Activated T-helper 2 cell treated with anti-CD3 and anti-CD28 coated beads, Interferon-gamma antibody, Interleukin-2, Interleukin-4, amounts not matched to agents 10 μg/mL and 5 μg/mL and 100 μg/mL, durations not matched to agents 14 hours and 24 hours and 36 hours (primary cell): ENCODE measurements at regions not wholly inside any gene's neighbourhood (a gene's known extent, or its start where the extent isn't known, plus 50 kb on each side); places are given as distances from the start of the nearest gene placed in this dataset.
"Not testable (repeated sequence)": the region's sequence is repeated elsewhere in the genome, so short reads cannot be mapped to it uniquely, and the experiment has no call there.

ENCODE experiments used
- DNase-seq: peaks from one replicate; pipeline ENCODE4 v3.0.0; 2021; ENCODE audit warnings: low spot score
- H3K27ac Mint-ChIP-seq: one replicate; pipeline ENCODE4 v1.8.0; 2021; ENCODE audit warnings: mixed read lengths
- H3K27me3 Mint-ChIP-seq: one replicate; pipeline ENCODE4 v1.8.0; 2021; ENCODE audit warnings: low read depth, mixed read lengths
- H3K36me3 Mint-ChIP-seq: one replicate; pipeline ENCODE4 v1.8.0; 2021; ENCODE audit warnings: low read depth, mixed read lengths
- H3K4me1 Mint-ChIP-seq: one replicate; pipeline ENCODE4 v1.8.0; 2021; ENCODE audit warnings: low read depth, mixed read lengths
- H3K4me3 Mint-ChIP-seq: one replicate; pipeline ENCODE4 v1.8.0; 2021; ENCODE audit warnings: low read depth, mild to moderate bottlenecking, moderate library complexity, mixed read lengths
- H3K9me3 Mint-ChIP-seq: one replicate; pipeline ENCODE4 v1.8.0; 2021; ENCODE audit warnings: mixed read lengths
- intact Hi-C: fragments of 100-400 bp; cut with micrococcal nuclease; formaldehyde crosslinking; loops from one replicate; pipeline ENCODE4 v1.15.1; 2023

DNA sequence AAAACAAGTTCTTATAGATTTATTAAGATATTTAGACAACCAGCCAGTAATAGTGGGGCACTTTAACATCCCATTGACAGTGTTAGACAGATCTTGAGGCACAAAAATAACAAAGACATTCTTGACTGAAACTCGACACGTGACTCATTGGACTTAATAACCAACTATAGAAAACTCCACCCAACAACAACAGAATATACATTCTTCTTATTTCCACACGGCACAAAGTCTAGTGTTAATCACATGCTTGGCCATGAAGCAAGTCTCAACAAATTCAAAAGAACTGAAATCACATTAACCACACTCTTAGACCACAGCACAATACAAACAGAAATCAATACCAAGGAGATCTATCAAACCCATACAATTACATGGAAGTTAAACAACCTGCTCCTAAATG lies 138.1 kb downstream of the ARL5B start:
- H3K9me3 Mint-ChIP-seq, result peaks cover 8% of the 10 kb centered on the region
- intact Hi-C loops, result no loop called here
- no peak overlapping the region for H3K27ac Mint-ChIP-seq
- H3K4me3 Mint-ChIP-seq, result no peak overlapping the region
- no peaks in the 10 kb centered on the region for H3K4me1 Mint-ChIP-seq
- no peaks in the 10 kb centered on the region for H3K27me3 Mint-ChIP-seq
- DNase-seq, result no peak
- no peaks in the 10 kb centered on the region for H3K36me3 Mint-ChIP-seq

DNA sequence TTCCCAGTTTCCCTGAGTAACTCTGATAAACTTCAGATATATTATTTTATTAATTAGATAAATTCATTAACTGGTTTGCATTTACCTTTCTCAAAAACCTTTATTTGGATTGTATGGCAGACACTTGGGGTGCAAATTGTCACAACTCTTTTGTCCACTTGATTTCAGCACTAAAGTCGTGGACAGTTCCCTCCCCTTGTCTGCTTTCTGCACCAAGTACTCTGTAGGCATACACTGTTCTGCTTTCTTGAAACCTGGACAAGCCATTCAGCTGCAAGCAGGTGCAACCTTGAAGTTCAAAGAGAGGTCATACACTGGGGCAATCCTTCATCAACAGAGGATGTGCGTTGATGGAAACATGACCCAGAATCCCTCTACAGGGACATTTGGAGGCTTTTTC lies 162.9 kb downstream of the ARL5B start:
- H3K4me3 Mint-ChIP-seq, result no peak overlapping the region
- intact Hi-C loops, result no loop called here
- no peaks in the 10 kb centered on the region for H3K27me3 Mint-ChIP-seq
- H3K4me1 Mint-ChIP-seq, result no peaks in the 10 kb centered on the region
- DNase-seq, result no peak
- no peak overlapping the region for H3K27ac Mint-ChIP-seq
- peaks cover 17% of the 10 kb centered on the region for H3K9me3 Mint-ChIP-seq
- H3K36me3 Mint-ChIP-seq, result no peaks in the 10 kb centered on the region

DNA sequence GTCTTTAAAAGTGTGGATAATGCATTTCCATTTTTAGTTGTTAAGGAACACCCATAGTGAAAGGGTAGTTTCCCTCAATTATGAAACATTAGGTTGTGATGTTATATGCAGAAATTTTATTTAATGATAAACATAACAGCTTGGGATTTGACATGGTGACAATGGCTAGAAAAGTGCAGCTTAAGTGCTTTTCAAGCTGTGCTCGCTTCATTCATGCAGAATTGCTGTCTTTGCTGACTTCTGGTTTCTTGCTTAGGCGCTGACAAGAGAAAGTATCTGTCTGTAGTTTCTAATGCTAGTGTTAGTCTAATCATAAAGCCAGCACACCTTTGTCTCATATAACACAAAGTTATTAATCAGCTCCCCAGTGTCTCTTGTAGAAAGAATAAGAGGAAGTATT lies 170.0 kb downstream of the ARL5B start:
- H3K27ac Mint-ChIP-seq, result no peak overlapping the region
- DNase-seq, result no peak
- no peaks in the 10 kb centered on the region for H3K27me3 Mint-ChIP-seq
- no peaks in the 10 kb centered on the region for H3K36me3 Mint-ChIP-seq
- intact Hi-C loops, result no loop called here
- H3K4me1 Mint-ChIP-seq, result no peaks in the 10 kb centered on the region
- no peaks in the 10 kb centered on the region for H3K9me3 Mint-ChIP-seq
- no peak overlapping the region for H3K4me3 Mint-ChIP-seq

DNA sequence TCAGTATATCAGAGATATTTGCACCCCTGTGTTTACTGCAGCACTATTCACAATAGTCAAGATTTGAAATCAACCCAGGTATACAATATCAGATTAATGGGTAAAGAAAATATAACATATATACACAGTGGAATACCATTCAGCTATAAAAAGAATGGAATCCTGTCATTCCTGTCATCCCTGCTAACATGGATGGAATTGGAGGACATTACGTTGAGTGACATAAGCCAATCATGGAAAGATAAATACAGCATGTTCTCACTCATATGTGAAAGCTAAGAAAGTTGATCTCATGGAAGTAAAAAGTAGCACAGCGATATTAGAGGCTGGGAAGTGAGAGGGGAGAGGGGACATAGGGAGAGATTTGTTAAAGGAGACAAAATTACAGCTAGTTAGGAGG lies 171.0 kb downstream of the ARL5B start:
- Mint-ChIP-seq H3K27me3 (no peaks in the 10 kb centered on the region), H3K4me3 (no peak overlapping the region), H3K9me3 (no peaks in the 10 kb centered on the region), H3K4me1 (no peaks in the 10 kb centered on the region), H3K27ac (no peak overlapping the region), H3K36me3 (no peaks in the 10 kb centered on the region)
- no peak for DNase-seq
- intact Hi-C loops, result no loop called here

DNA sequence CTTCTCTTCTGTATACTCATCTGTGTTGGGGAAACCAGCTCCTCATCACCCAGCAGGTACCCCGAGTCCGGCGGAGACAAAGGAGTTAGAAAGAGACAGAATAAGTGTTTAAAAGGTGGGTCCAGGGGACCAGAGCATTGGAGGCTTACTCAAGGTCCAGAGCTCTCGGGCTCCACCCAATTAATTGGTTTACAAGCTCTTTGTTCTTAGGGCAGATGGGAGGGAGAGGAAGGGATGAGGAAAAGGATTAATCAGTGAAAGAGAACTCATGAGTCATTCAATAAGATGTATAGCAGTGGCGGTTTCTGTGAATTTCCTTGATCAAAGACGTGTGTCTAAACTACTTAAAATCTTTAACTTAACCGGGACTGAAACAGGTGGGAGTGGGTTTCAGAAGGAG lies 192.0 kb upstream of the MALRD1 start:
- H3K4me1 Mint-ChIP-seq, intact Hi-C loops, H3K36me3 Mint-ChIP-seq, DNase-seq, H3K27me3 Mint-ChIP-seq, H3K27ac Mint-ChIP-seq, H3K4me3 Mint-ChIP-seq: not testable (repeated sequence)
- H3K9me3 Mint-ChIP-seq, result peaks cover 11% of the 10 kb centered on the region

DNA sequence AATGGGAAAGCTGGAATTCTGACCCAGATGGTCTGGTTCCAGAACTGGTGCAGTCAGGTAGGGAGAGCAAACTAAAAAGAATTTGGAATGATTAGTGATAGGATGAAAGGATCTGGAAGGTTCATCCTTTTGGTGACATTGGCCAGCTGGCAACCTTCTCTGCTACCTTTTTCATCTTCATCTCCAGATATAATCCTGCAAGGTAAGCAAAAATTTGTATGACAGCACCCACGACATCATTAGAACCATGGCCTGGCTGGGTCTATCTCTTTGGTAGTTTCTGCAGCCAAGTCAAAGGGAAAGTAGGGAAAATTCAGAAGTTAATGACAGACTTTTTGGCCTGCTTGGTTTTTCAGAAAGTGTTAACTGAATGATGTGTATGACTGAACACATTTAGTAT lies 188.9 kb upstream of the MALRD1 start:
- intact Hi-C loops, result no loop called here
- no peaks in the 10 kb centered on the region for H3K36me3 Mint-ChIP-seq
- H3K27me3 Mint-ChIP-seq, result no peaks in the 10 kb centered on the region
- no peaks in the 10 kb centered on the region for H3K4me1 Mint-ChIP-seq
- H3K27ac Mint-ChIP-seq, result no peak overlapping the region
- no peak overlapping the region for H3K4me3 Mint-ChIP-seq
- DNase-seq, result no peak
- peaks cover 23% of the 10 kb centered on the region for H3K9me3 Mint-ChIP-seq

DNA sequence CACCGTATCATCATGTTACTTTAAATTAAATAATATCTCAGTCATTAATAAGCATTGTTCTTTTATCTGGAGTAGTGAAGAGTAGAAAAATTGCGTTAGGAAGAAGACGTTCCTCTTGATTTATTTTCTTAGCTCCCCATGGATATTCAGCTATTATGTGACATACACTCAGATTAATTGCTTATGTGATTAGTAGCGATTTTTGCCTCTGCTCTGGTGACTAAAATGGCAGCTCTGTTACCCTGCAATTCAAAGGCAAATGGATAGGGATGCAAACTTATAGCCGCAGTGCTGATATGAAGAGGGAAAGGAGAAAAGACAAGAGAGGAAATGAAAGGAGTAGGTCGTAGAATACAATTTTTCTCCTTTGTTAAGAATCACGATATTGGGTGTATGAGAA lies 188.4 kb upstream of the MALRD1 start:
- no peaks in the 10 kb centered on the region for H3K4me1 Mint-ChIP-seq
- intact Hi-C loops, result no loop called here
- H3K4me3 Mint-ChIP-seq, result no peak overlapping the region
- no peaks in the 10 kb centered on the region for H3K36me3 Mint-ChIP-seq
- DNase-seq, result no peak
- H3K27me3 Mint-ChIP-seq, result no peaks in the 10 kb centered on the region
- no peak overlapping the region for H3K27ac Mint-ChIP-seq
- H3K9me3 Mint-ChIP-seq, result peaks cover 24% of the 10 kb centered on the region

DNA sequence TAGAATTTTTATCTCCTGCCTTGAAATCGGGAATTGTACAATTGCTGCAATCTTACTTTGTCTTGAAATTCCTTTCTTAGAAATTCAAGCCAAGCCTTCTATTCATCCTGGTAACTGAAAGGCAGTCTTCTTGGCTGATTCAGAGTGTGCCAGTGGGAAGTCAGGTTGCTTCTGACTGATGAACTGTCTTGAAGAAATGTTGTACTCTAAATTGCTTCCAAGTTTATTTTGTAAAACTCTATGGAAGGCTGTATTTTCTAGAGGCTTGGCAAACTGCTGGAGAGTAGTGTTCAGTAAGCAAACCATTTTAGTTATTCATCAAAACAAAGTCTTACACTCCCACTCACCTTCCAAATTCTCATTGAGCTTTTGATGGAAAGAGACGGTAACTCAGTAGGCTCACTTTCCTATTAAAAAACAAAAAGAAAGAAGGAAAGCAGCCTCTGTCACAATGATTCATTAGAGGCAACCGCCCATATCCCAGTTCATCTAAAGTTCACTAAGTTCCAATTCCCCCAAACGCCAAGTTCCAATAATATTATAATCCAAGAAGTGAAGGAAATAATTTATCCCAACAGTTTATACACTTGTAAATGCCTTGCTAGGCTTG lies 187.9 kb upstream of the MALRD1 start:
- Mint-ChIP-seq H3K9me3 (peaks cover 24% of the 10 kb centered on the region), H3K36me3 (no peaks in the 10 kb centered on the region)

DNA sequence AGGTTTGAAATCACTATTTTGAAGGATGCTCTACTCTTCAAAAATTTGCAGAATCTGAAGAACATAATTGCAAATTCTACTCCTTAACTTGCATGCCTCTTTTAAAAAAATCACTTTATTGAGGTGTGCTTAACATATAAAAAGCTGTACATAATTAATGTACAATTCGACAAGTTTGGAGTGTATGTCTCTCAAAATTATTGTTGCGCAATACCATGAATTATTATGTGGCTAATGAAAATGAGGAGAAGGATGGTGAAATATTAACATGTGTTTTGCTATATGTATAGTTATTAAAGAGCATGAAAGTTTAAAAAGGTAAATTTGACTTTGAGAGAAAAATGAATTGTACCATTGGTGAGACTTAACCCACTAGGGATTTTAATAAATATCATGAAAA lies 187.2 kb upstream of the MALRD1 start:
- intact Hi-C loops, result no loop called here
- no peak for DNase-seq
- Mint-ChIP-seq H3K9me3 (peaks cover 23% of the 10 kb centered on the region), H3K27ac (no peak overlapping the region), H3K4me1 (no peaks in the 10 kb centered on the region), H3K36me3 (no peaks in the 10 kb centered on the region), H3K4me3 (no peak overlapping the region), H3K27me3 (no peaks in the 10 kb centered on the region)

More for the DNA sequence above, 187.9 kb upstream of the MALRD1 start:
- no peak overlapping the region for H3K4me3 Mint-ChIP-seq
- H3K4me1 Mint-ChIP-seq, result no peaks in the 10 kb centered on the region
- no peak overlapping the region for H3K27ac Mint-ChIP-seq
- intact Hi-C loops, result no loop called here
- no peak for DNase-seq
- no peaks in the 10 kb centered on the region for H3K27me3 Mint-ChIP-seq

DNA sequence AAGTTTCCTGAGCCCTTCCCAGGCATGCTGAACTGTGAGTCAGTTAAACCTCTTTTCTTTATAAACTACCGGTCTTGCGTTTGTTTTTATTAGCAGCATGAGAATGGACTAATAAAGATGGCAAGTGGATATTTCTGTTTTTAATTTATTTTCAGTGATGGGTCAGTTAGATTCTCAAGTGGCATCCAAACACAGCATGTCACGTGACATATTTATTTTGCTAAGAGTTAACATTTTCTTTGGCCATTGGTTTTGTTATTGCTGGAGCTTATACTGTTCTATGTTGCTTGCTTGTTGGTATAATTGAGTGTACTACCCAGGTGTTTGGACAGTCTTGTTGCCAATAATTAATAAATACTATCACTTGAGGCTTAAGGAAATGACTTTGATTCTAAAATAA lies 181.7 kb upstream of the MALRD1 start:
- H3K36me3 Mint-ChIP-seq, result no peaks in the 10 kb centered on the region
- intact Hi-C loops, result no loop called here

DNA sequence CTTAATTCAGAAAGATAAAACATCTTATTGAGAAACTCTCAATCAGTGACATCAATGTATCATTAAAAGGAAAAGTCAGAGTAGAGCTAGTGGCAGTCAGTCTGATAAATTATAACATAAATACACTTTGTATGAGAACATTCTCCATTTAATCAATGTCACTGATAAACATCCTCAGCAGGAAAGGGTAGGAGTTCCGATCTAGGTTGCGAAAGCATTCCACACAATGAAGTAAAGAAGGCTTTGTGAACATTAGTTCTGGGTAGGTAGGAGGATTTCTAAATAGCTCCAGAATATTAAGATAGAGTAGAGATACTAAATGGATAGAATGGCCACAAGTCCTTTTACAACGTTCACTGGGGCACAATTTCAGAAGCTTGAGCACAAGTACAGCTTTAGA lies 179.7 kb upstream of the MALRD1 start:
- no peaks in the 10 kb centered on the region for H3K27me3 Mint-ChIP-seq
- no peaks in the 10 kb centered on the region for H3K36me3 Mint-ChIP-seq
- DNase-seq, result no peak
- peaks cover 11% of the 10 kb centered on the region for H3K9me3 Mint-ChIP-seq
- intact Hi-C loops, result no loop called here
- H3K4me1 Mint-ChIP-seq, result no peaks in the 10 kb centered on the region
- H3K4me3 Mint-ChIP-seq, result no peak overlapping the region
- no peak overlapping the region for H3K27ac Mint-ChIP-seq

More for the DNA sequence above, 181.7 kb upstream of the MALRD1 start:
- no peak for DNase-seq
- H3K9me3 Mint-ChIP-seq, result peaks cover 18% of the 10 kb centered on the region
- no peak overlapping the region for H3K27ac Mint-ChIP-seq
- no peaks in the 10 kb centered on the region for H3K27me3 Mint-ChIP-seq
- no peaks in the 10 kb centered on the region for H3K4me1 Mint-ChIP-seq
- H3K4me3 Mint-ChIP-seq, result no peak overlapping the region

DNA sequence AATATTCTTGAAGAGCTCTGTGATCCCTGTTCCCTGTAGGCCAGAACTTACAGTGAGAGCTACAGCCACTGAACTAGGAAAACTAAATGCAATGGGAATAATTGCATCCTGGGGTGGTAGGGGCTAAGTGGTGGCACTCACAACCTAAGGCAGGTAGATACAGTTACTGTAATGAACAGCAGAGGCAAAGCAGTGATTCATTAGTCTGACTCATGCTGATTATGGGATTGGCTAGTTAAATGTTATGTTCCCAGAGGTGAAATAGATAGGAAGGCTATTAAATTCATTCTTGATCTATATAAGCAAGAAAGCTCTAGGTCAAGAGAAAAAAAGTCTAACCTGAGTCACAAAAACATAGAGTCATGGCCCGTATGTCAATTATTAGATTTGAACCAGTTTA lies 173.1 kb upstream of the MALRD1 start:
- intact Hi-C loops, result no loop called here
- H3K4me1 Mint-ChIP-seq, result no peaks in the 10 kb centered on the region
- H3K27ac Mint-ChIP-seq, result no peak overlapping the region
- H3K27me3 Mint-ChIP-seq, result no peaks in the 10 kb centered on the region
- no peaks in the 10 kb centered on the region for H3K36me3 Mint-ChIP-seq
- no peak overlapping the region for H3K4me3 Mint-ChIP-seq
- no peak for DNase-seq
- H3K9me3 Mint-ChIP-seq, result peaks cover 6% of the 10 kb centered on the region

DNA sequence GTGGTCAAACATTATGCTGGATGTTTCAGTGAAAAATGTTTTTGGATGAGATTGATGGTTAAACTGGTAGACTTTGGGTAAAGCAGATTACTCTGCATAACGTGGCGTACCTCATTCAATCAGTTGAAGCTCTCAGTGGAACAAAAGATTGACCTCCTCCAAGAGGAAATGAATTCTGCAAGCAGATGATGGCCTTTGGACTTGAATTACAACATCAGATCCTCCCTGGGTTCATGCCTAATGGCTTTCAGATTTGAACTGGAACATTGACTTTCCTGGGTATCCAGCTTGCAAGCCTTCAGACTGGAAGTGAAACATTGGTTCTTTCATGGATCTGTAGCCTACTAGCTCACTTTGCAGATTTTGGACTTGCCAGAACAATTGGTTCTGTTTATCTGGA lies 169.3 kb upstream of the MALRD1 start:
- DNase-seq, result no peak
- Mint-ChIP-seq H3K36me3 (no peaks in the 10 kb centered on the region), H3K9me3 (no peaks in the 10 kb centered on the region)

DNA sequence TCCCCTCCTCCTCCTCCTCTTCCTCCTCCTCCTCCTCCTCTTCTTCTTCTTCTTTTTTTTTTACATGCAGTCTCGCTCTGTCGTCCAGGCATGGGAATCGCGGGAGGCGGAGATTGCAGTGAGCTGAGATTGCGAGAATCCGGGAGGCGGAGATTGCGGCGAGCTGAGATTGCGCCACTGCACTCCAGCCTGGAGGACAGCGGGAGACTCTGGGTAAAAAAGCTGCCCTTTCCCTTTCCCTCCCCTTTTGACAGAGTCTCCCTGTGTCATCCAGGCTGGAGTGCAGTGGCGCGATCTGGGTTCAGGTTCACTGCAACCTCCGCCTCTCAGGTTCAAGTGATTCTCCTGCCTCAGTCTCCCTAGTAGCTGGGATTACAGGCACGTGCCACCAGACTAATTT lies 168.1 kb upstream of the MALRD1 start:
- Mint-ChIP-seq H3K4me3 (no peak overlapping the region), H3K9me3 (no peaks in the 10 kb centered on the region), H3K36me3 (no peaks in the 10 kb centered on the region), H3K27me3 (no peaks in the 10 kb centered on the region), H3K27ac (no peak overlapping the region), H3K4me1 (no peaks in the 10 kb centered on the region)
- intact Hi-C loops, result no loop called here
- no peak for DNase-seq

More for the DNA sequence above, 169.3 kb upstream of the MALRD1 start:
- no peak overlapping the region for H3K4me3 Mint-ChIP-seq
- H3K27me3 Mint-ChIP-seq, result no peaks in the 10 kb centered on the region
- no peak overlapping the region for H3K27ac Mint-ChIP-seq
- no peaks in the 10 kb centered on the region for H3K4me1 Mint-ChIP-seq
- intact Hi-C loops, result no loop called here
